WTC11 (cell line): ENCODE measurements at regions not wholly inside any gene's neighbourhood (a gene's known extent, or its start where the extent isn't known, plus 50 kb on each side); places are given as distances from the start of the nearest gene placed in this dataset.

Source experiments
- CTCF ChIP-seq: fragments of 200-600 bp; IDR thresholded peaks from 2 replicates; pipeline ENCODE4 v1.8.0; 2022; ENCODE audit warnings: antibody characterized with exemption
- ELF4 ChIP-seq: sonication (generic); formaldehyde crosslinking; IDR thresholded peaks from 2 replicates; pipeline ENCODE4 v1.8.1; 2022; ENCODE audit warnings: low read depth, mild to moderate bottlenecking, moderate library complexity, missing genetic modification reagents
- ETV6 ChIP-seq: sonication (generic); formaldehyde crosslinking; IDR thresholded peaks from 2 replicates; pipeline ENCODE4 v1.8.1; 2022; ENCODE audit warnings: mild to moderate bottlenecking, missing genetic modification reagents
- JAZF1 ChIP-seq: fragments of 250-450 bp; sonication (Bioruptor Pico); IDR thresholded peaks from 2 replicates; pipeline ENCODE4 v1.9.0; 2021; ENCODE audit warnings: moderate library complexity, mild to moderate bottlenecking, inconsistent platforms
- KAT7 ChIP-seq: sonication (generic); formaldehyde crosslinking; IDR thresholded peaks from 2 replicates; pipeline ENCODE4 v1.8.1; 2023; ENCODE audit warnings: missing genetic modification reagents, mild to moderate bottlenecking, borderline replicate concordance
- NFATC4 ChIP-seq: fragments of 250-450 bp; sonication (Bioruptor Pico); IDR thresholded peaks from 2 replicates; pipeline ENCODE4 v1.9.0; 2021; ENCODE audit warnings: mild to moderate bottlenecking
- NFYB ChIP-seq: sonication (generic); formaldehyde crosslinking; conservative IDR thresholded peaks from 2 replicates; pipeline ENCODE4 v1.8.0; 2022; ENCODE audit warnings: low read depth, missing genetic modification reagents
- SP1 ChIP-seq: sonication (generic); formaldehyde crosslinking; conservative IDR thresholded peaks from 2 replicates; pipeline ENCODE4 v1.8.1; 2022; ENCODE audit warnings: missing genetic modification reagents
- TCF7 ChIP-seq: sonication (generic); formaldehyde crosslinking; IDR thresholded peaks from 2 replicates; pipeline ENCODE4 v1.8.0; 2022; ENCODE audit warnings: mild to moderate bottlenecking, low read depth, missing genetic modification reagents, moderate library complexity
- USF2 ChIP-seq: sonication (generic); formaldehyde crosslinking; IDR thresholded peaks from 2 replicates; pipeline ENCODE4 v1.8.1; 2023; ENCODE audit warnings: mild to moderate bottlenecking, missing genetic modification reagents, moderate library complexity
- ZNF121 ChIP-seq: sonication (generic); formaldehyde crosslinking; IDR thresholded peaks from 2 replicates; pipeline ENCODE4 v1.8.0; 2023; ENCODE audit warnings: missing genetic modification reagents
- ZNF138 ChIP-seq: sonication (generic); formaldehyde crosslinking; conservative IDR thresholded peaks from 2 replicates; pipeline ENCODE4 v1.8.1; 2022; ENCODE audit warnings: mild to moderate bottlenecking, moderate library complexity, missing genetic modification reagents
- ZNF232 ChIP-seq: sonication (generic); formaldehyde crosslinking; IDR thresholded peaks from 2 replicates; pipeline ENCODE4 v1.8.0; 2022; ENCODE audit warnings: mild to moderate bottlenecking, missing genetic modification reagents
- ZNF317 ChIP-seq: sonication (generic); formaldehyde crosslinking; IDR thresholded peaks from 2 replicates; pipeline ENCODE4 v1.8.1; 2023; ENCODE audit warnings: low read depth, mild to moderate bottlenecking, moderate library complexity, missing genetic modification reagents, borderline replicate concordance

GRCh38 chr22:27197052-27197451 is 539.7 kb downstream of the MIAT start:
- TF ChIP-seq ETV6 (CRISPR knock-in tag) (no peak), NFYB (no peak), ZNF138 (CRISPR knock-in tag) (no peak), USF2 (CRISPR knock-in tag) (no peak), NFATC4 (CRISPR knock-in tag) (no peak), CTCF (no peak), SP1 (CRISPR knock-in tag) (no peak), ZNF121 (CRISPR knock-in tag) (no peak), ELF4 (CRISPR knock-in tag) (no peak), TCF7 (CRISPR knock-in tag) (no peak), KAT7 (CRISPR knock-in tag) (no peak), ZNF317 (no peak), JAZF1 (CRISPR knock-in tag) (no peak), ZNF232 (CRISPR knock-in tag) (no peak)
